NCI-H1105 treated with DMSO at 0.1 percent for 48 hours (cell line): ENCODE measurements at regions not wholly inside any gene's neighbourhood (a gene's known extent, or its start where the extent isn't known, plus 50 kb on each side); places are given as distances from the start of the nearest gene placed in this dataset.
A peak's percentile ranks its signal among the peaks of the same experiment; 100 is the strongest.

Source experiments
- DNase-seq: peaks from one replicate; lab custom pipeline; 2025; lab: John Stamatoyannopoulos, UW

- DNase-seq = no peak
Observed at GRCh38 chr7:10696064-10696463, 277.6 kb upstream of the PHF14 start.

DNA sequence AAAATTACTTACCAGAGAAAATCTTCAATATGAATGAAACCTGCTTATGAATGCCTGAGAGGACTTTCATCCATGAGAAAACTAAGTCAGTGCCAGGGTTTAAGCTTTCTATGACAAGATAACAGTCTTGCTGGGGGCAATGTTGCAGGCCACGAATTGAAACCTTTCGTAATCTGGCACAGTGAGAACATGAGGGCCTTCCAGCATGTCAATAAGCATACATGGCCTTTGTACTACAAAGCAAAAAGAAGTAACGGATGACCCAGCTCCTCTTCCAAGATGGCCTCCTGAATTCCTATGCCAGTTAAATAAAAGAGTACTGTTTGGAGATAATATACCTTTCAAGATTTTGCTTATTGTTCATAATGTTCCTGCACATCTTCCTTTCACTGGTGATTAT is 270.6 kb upstream of the PHF14 start:
- DNase-seq = no peak

DNA sequence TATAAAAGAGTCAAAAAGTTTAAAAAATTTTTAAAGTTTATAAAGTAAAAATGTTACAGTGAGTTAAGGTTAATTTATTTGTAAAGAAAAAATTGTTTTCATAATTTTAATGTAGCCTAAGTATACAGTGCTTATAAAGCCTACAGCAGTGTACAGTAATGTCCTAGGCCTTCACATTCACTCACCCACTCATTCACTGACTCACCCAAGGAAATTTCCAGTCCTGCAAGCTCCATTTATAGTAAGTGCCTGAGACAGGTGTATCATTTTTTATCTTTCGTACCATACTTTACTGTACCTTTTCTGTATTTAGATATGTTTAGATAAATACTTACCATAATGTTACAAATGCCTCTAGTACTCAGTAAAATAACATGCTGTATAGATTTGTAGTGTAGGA is 269.7 kb upstream of the PHF14 start:
- no peak for DNase-seq

DNA sequence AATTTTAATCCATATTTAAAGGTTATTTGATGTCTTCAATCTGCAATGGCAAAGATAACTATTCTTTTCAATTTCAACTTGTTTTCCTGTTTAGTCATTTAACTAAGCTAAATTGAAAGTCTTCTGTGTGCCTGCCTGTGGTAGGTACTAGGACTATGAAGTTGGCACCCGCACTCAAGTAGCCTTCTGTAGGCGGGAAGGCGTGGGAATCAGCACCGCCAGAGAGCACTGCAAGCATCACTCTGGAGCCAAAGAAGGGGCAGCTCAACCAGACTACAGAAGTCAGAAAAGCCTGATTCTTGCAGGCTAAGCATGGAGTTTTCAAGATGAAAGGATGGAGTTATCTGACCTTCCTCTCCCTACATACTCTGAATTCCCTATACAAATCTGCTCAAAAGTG is 269.0 kb upstream of the PHF14 start:
- DNase-seq = no peak

DNA sequence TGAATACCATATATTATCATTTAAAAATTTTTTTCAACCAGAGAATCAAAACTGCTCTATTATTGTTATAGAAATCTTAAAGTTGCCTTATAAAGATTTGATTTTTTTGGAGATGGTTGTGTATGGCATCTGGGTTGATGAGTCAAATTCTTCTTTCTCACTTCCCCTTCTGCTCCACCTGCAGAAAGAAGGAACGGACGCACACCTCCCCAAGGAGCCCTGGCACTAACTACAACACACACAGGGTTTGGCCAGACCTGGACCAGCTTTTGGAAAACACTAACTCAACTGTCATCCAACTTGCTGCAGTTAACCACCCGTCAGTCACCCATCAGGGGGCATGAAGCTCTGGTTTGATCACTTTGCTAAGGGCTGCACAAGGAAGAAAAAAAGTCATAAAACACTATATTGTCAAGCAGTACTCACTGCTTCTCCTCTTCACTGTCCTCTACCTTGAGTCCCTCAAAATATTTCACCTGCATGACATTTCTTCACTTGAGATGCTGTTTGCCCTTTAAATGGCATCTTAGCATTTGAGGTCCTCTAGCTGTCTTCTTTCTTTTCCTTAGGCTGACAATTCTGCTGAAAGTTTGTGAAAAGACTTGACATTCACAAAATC is 266.7 kb upstream of the PHF14 start:
- no peak for DNase-seq

- no peak for DNase-seq
Observed at GRCh38 chr7:10707519-10707918, 266.2 kb upstream of the PHF14 start.

- peak; percentile 48 for DNase-seq
Observed at GRCh38 chr7:10708447-10708846, 265.2 kb upstream of the PHF14 start.

GRCh38 chr7:10718768-10719167 is 254.9 kb upstream of the PHF14 start:
- no peak for DNase-seq

GRCh38 chr7:10720042-10720441 is 253.6 kb upstream of the PHF14 start:
- DNase-seq = no peak

DNA sequence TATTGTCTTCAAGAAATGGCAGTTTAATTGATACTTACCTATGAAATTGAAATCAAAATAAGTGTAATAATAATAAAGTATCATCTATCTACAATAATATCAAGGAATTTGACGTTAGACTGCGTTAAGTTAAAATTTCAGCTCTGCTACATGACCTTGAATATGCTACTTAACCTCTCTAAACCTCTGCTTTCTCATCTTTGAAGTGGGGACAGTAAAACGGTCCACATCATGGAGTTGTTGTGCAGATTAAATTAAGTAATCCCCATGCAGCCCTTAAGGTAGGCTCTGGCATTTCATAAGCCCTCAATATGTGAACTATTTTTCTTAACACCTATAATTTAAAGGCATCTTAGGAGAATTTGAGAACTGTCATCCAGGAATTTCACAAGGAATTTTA is 252.4 kb upstream of the PHF14 start:
- DNase-seq = no peak

GRCh38 chr7:10723832-10724231 is 249.8 kb upstream of the PHF14 start:
- no peak for DNase-seq

- DNase-seq = no peak
Observed at GRCh38 chr7:10724449-10724848, 249.2 kb upstream of the PHF14 start.

DNA sequence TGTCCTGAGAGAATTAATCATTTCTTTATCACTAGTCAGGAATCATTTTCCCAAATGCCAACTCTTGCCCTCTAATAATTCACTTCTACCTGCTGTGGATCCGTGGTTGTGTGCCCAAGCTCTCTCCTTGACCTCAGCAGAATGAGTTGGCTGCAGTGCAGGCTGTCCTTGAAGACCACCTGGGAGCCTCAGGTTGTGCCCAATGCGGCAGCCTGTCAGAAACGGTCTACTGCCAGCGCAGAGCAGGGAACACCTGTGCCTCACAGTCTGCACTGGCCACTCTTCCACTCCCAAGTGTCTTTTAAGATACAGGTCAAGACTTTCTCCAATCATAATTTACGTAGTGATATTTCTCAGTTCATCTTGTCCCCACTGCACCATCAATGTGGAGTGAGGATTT is 246.0 kb upstream of the PHF14 start:
- no peak for DNase-seq

- no peak for DNase-seq
Observed at GRCh38 chr7:10731253-10731773, 242.4 kb upstream of the PHF14 start.

GRCh38 chr7:10733747-10734146 is 239.9 kb upstream of the PHF14 start:
- DNase-seq = no peak

DNA sequence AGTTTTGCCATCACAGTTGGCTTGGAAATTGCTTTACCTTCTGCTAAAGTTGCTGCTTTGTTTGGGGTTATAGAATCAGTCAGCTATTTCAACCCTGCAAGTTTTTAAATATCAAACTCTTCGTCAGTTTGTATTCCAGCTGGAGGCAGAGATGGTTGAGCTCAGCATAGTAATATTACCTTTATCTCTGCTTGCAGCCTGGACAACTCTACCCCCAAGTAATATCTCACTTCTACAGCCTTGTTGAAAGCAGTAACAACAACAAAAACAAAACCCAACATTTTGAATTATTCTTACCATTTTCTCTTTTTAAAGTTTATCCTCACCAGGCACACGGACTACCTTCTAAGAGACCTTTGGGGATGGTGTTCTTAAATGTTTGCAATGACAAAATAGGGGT is 239.1 kb upstream of the PHF14 start:
- DNase-seq = no peak

DNA sequence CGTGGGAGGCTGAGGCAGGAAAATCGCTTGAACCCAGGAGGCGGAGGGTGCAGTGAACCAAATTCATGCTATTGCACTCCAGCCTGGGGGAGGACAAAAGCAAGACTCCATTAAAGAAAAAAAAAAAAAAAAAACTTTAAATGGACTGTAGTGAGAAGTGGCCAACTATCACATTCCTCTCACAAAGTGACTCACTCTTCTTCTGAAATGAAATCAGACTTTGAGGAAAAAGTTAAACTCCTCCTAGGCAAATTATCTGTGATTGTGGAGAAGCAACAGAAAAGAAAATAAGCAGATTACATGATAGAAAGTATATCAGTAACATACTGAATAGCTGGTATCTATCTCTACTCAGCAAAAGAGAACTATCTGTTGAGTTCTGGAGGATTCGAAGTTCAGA is 234.3 kb upstream of the PHF14 start:
- DNase-seq = no peak

DNA sequence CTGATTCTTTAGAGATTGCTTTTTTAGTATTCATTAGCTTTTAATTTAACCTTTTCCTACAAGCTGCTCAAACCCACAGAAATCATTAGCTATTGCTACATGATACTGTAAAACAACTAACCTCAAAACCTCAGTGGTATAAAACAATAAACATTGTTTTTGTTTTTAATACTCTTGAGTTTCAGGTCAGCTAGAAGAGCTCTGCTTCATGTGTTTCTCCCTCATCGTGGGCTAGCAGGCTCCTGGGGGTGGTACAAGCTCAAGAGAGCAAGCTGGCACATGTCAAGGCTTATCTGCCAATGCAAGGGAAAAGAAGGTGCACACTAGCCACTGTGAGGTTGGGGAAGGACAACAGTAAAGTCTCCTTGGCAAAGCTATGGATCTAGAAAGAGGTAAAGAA is 232.9 kb upstream of the PHF14 start:
- no peak for DNase-seq

- DNase-seq = no peak
Observed at GRCh38 chr7:10756981-10757380, 216.7 kb upstream of the PHF14 start.

GRCh38 chr7:10759120-10759519 is 214.6 kb upstream of the PHF14 start:
- no peak for DNase-seq

GRCh38 chr7:10767771-10768170 is 205.9 kb upstream of the PHF14 start:
- no peak for DNase-seq

- DNase-seq = peak; percentile 50
Observed at GRCh38 chr7:10770176-10770575, 203.5 kb upstream of the PHF14 start.

DNA sequence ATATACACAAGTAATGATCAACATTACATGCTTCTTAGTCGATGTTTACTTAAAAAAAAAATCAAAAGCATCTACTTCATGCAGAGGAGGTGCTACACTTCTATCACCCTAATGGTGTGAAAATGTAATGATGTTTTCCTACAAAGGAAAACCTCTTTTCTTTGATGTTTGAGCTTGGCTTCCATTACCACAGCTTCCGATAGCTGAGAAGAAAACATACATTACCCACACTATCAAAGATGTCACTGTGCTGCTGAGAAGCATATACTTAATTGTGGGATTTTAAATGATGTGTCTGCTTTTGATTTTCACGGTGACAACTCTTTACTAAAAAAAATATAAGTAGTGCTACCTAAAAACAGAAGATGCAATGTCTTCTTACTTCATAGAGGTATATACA is 200.2 kb upstream of the PHF14 start:
- no peak for DNase-seq
